H9 (cell line): ENCODE measurements at regions not wholly inside any gene's neighbourhood (a gene's known extent, or its start where the extent isn't known, plus 50 kb on each side); places are given as distances from the start of the nearest gene placed in this dataset.

ENCODE experiments used
- DNase-seq: peaks from one replicate; pipeline ENCODE4 v3.0.0-alpha.2; 2017
- H2AFZ ChIP-seq: one replicate; pipeline ENCODE4 v1.6.1; 2013; ENCODE audit warnings: mild to moderate bottlenecking, low read length, control low read depth, moderate library complexity
- H2AK5ac ChIP-seq: 2 replicates; pipeline ENCODE4 v1.6.1; 2013; ENCODE audit warnings: low read length, control low read depth, mixed read lengths; ENCODE audit not compliant: insufficient read length
- H2BK120ac ChIP-seq: one replicate; pipeline ENCODE4 v1.6.1; 2013; ENCODE audit warnings: low read depth, mild to moderate bottlenecking, low read length, control low read depth, inconsistent platforms; ENCODE audit not compliant: poor library complexity, severe bottlenecking
- H2BK12ac ChIP-seq: 2 replicates; pipeline ENCODE4 v1.6.1; 2013; ENCODE audit warnings: low read length, control low read depth, mixed read lengths, low read depth; ENCODE audit not compliant: insufficient read length
- H2BK15ac ChIP-seq: 2 replicates; pipeline ENCODE4 v1.6.1; 2013; ENCODE audit warnings: low read depth, low read length, control low read depth
- H2BK20ac ChIP-seq: one replicate; pipeline ENCODE4 v1.6.1; 2013; ENCODE audit warnings: low read depth, mild to moderate bottlenecking, low read length, control low read depth, inconsistent platforms; ENCODE audit not compliant: poor library complexity, severe bottlenecking
- H2BK5ac ChIP-seq: 2 replicates; pipeline ENCODE4 v1.6.1; 2013; ENCODE audit warnings: low read length, control low read depth, mixed read lengths; ENCODE audit not compliant: insufficient read length
- H3K14ac ChIP-seq: 2 replicates; pipeline ENCODE4 v1.6.1; 2013; ENCODE audit warnings: low read length, control low read depth; ENCODE audit not compliant: insufficient read depth
- H3K18ac ChIP-seq: 2 replicates; pipeline ENCODE4 v1.6.1; 2013; ENCODE audit warnings: low read depth, mild to moderate bottlenecking, mixed read lengths, low read length, control low read depth; ENCODE audit not compliant: insufficient read length
- H3K23ac ChIP-seq: 2 replicates; pipeline ENCODE4 v1.6.1; 2013; ENCODE audit warnings: low read length, control low read depth, mixed read lengths, low read depth; ENCODE audit not compliant: insufficient read length
- H3K23me2 ChIP-seq: 2 replicates; pipeline ENCODE4 v1.6.1; 2013; ENCODE audit warnings: low read depth, mild to moderate bottlenecking, mixed read lengths, low read length, control low read depth; ENCODE audit not compliant: insufficient read length, poor library complexity, severe bottlenecking
- H3K27ac ChIP-seq: 2 replicates; pipeline ENCODE4 v1.5.1; 2013; ENCODE audit warnings: low read length, control low read depth, mixed read lengths, low read depth; ENCODE audit not compliant: insufficient read length
- H3K27me3 ChIP-seq: 2 replicates; pipeline ENCODE4 v1.6.1; 2013; ENCODE audit warnings: low read length, control low read depth, inconsistent platforms; ENCODE audit not compliant: insufficient read depth
- H3K4ac ChIP-seq: 2 replicates; pipeline ENCODE4 v1.6.1; 2013; ENCODE audit warnings: low read depth, mild to moderate bottlenecking, control low read depth, inconsistent platforms, low read length, moderate library complexity
- H3K4me1 ChIP-seq: 2 replicates; pipeline ENCODE4 v1.6.1; 2013; ENCODE audit warnings: low read length, control low read depth, inconsistent platforms; ENCODE audit not compliant: insufficient read depth
- H3K4me2 ChIP-seq: 2 replicates; pipeline ENCODE4 v1.6.1; 2013; ENCODE audit warnings: low read length, control low read depth, mixed read lengths; ENCODE audit not compliant: insufficient read length, insufficient read depth
- H3K56ac ChIP-seq: 2 replicates; pipeline ENCODE4 v1.6.1; 2013; ENCODE audit warnings: low read depth, mild to moderate bottlenecking, mixed read lengths, low read length, control low read depth; ENCODE audit not compliant: insufficient read length
- H3K79me1 ChIP-seq: 2 replicates; pipeline ENCODE4 v1.6.1; 2013; ENCODE audit warnings: low read depth, mild to moderate bottlenecking, moderate library complexity, low read length, control low read depth, inconsistent platforms; ENCODE audit not compliant: insufficient read depth, poor library complexity, severe bottlenecking
- H3K79me2 ChIP-seq: 2 replicates; pipeline ENCODE4 v1.6.1; 2013; ENCODE audit warnings: low read length, control low read depth, inconsistent platforms; ENCODE audit not compliant: insufficient read depth
- H3K9ac ChIP-seq: 2 replicates; pipeline ENCODE4 v1.6.1; 2013; ENCODE audit warnings: low read length, control low read depth, mixed read lengths; ENCODE audit not compliant: insufficient read length; ENCODE audit errors: extremely low read depth
- H3K9me3 ChIP-seq: one replicate; pipeline ENCODE4 v1.6.1; 2013; ENCODE audit warnings: low read depth, low read length, inconsistent platforms; ENCODE audit not compliant: control insufficient read depth
- H3T11ph ChIP-seq: one replicate; pipeline ENCODE4 v1.6.1; 2013; ENCODE audit warnings: mild to moderate bottlenecking, low read length, control low read depth, inconsistent platforms
- H4K20me1 ChIP-seq: one replicate; pipeline ENCODE4 v1.6.1; 2013; ENCODE audit not compliant: control insufficient read depth, insufficient read length, insufficient read depth
- H4K5ac ChIP-seq: 2 replicates; pipeline ENCODE4 v1.6.1; 2013; ENCODE audit warnings: low read depth, mild to moderate bottlenecking, mixed read lengths, low read length, control low read depth; ENCODE audit not compliant: insufficient read length
- H4K8ac ChIP-seq: replicated peaks from 2 replicates; pipeline ENCODE4 v1.6.1; 2013; ENCODE audit warnings: low read length, control low read depth, mixed read lengths, low read depth; ENCODE audit not compliant: insufficient read length
- H4K91ac ChIP-seq: 2 replicates; pipeline ENCODE4 v1.6.1; 2013; ENCODE audit warnings: low read depth, mild to moderate bottlenecking, moderate library complexity, mixed read lengths, low read length, control low read depth; ENCODE audit not compliant: insufficient read length
- H3K27ac Mint-ChIP-seq, 3 experiments: 2 replicates in 2 of 3; 3 replicates in 1 of 3; pipeline ENCODE4 v1.8.0; 2020 to 2021; ENCODE audit warnings: mixed read lengths in 3 of 3, mild to moderate bottlenecking in 1 of 3, moderate library complexity in 1 of 3
- H3K27me3 Mint-ChIP-seq: 2 replicates; pipeline ENCODE4 v1.8.0; 2021; ENCODE audit warnings: low read depth, mild to moderate bottlenecking, moderate library complexity, mixed read lengths
- H3K36me3 Mint-ChIP-seq, 3 experiments: 2 replicates in 2 of 3; 3 replicates in 1 of 3; pipeline ENCODE4 v1.8.0; 2020 to 2021; ENCODE audit warnings: low read depth in 3 of 3, mixed read lengths in 3 of 3; ENCODE audit not compliant: insufficient read depth in 1 of 3
- H3K4me1 Mint-ChIP-seq, 2 experiments: 2 replicates each; pipeline ENCODE4 v1.8.0; 2020; ENCODE audit warnings: mixed read lengths in 2 of 2
- H3K4me3 Mint-ChIP-seq, 2 experiments: 2 replicates in 1 of 2; 3 replicates in 1 of 2; pipeline ENCODE4 v1.8.0; 2020 to 2021; ENCODE audit warnings: mild to moderate bottlenecking in 2 of 2, mixed read lengths in 2 of 2, moderate library complexity in 1 of 2
- H3K9me3 Mint-ChIP-seq, 2 experiments: 2 replicates in 1 of 2; 3 replicates in 1 of 2; pipeline ENCODE4 v1.8.0; 2020; ENCODE audit warnings: mild to moderate bottlenecking in 2 of 2, mixed read lengths in 2 of 2, moderate library complexity in 1 of 2
- WGBS: extraction: QIAGEN DNeasy Blood & Tissue Kit; methylation state at CpG from one replicate; pipeline ENCODE4 v1.1.7; 2013; ENCODE audit warnings: missing lambda C conversion rate, low lambda C conversion rate, mixed read lengths; ENCODE audit not compliant: insufficient read length; ENCODE audit errors: extremely low coverage; 5-methylcytosine and 5-hydroxymethylcytosine counted together
- TF ChIP-seq, protein P1 (sequence below): fragments of 200-600 bp; sonication (generic); conservative IDR thresholded peaks from 3 replicates; pipeline ENCODE4 v1.8.0; 2021; ENCODE audit warnings: antibody characterized with exemption, mild to moderate bottlenecking

GRCh38 chr5:103355579-103355978 lies 97.0 kb downstream of the MACIR start:
- Mint-ChIP-seq H3K9me3 (no peaks in the 10 kb centered on the region), H3K27me3 (no peaks in the 10 kb centered on the region), H3K27ac (no peak overlapping the region), H3K36me3 (no peaks in the 10 kb centered on the region), H3K4me1 (no peaks in the 10 kb centered on the region), H3K4me3 (no peak overlapping the region)
- no peak for DNase-seq
- Histone ChIP-seq H4K91ac (no peak overlapping the region), H2BK5ac (no peak overlapping the region), H3K18ac (no peak overlapping the region), H4K8ac (no peak overlapping the region), H3K23ac (no peak overlapping the region), H3K56ac (no peak overlapping the region), H3K14ac (no peak overlapping the region), H3T11ph (no peak overlapping the region), H3K23me2 (no peaks in the 10 kb centered on the region), H3K79me1 (no peaks in the 10 kb centered on the region), H2BK15ac (no peak overlapping the region), H2AK5ac (no peak overlapping the region), H3K4me2 (no peak overlapping the region), H3K4ac (no peak overlapping the region), H3K27ac (no peak overlapping the region), H2BK12ac (no peak overlapping the region), H3K79me2 (no peaks in the 10 kb centered on the region), H2BK120ac (no peak overlapping the region), H4K20me1 (no peaks in the 10 kb centered on the region), H3K4me1 (no peaks in the 10 kb centered on the region), H3K9me3 (no peaks in the 10 kb centered on the region), H2BK20ac (no peak overlapping the region), H3K27me3 (no peaks in the 10 kb centered on the region), H2AFZ (no peak overlapping the region), H3K9ac (no peak overlapping the region), H4K5ac (no peak overlapping the region)
- TF ChIP-seq, protein P1, sequence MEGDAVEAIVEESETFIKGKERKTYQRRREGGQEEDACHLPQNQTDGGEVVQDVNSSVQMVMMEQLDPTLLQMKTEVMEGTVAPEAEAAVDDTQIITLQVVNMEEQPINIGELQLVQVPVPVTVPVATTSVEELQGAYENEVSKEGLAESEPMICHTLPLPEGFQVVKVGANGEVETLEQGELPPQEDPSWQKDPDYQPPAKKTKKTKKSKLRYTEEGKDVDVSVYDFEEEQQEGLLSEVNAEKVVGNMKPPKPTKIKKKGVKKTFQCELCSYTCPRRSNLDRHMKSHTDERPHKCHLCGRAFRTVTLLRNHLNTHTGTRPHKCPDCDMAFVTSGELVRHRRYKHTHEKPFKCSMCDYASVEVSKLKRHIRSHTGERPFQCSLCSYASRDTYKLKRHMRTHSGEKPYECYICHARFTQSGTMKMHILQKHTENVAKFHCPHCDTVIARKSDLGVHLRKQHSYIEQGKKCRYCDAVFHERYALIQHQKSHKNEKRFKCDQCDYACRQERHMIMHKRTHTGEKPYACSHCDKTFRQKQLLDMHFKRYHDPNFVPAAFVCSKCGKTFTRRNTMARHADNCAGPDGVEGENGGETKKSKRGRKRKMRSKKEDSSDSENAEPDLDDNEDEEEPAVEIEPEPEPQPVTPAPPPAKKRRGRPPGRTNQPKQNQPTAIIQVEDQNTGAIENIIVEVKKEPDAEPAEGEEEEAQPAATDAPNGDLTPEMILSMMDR = no peak
- no CpG with 5 or more reads among the region's 2 CpGs for WGBS
